ENCODE measurements at regions not wholly inside any gene's neighbourhood (a gene's known extent, or its start where the extent isn't known, plus 50 kb on each side); places are given as distances from the start of the nearest gene placed in this dataset.

DNA sequence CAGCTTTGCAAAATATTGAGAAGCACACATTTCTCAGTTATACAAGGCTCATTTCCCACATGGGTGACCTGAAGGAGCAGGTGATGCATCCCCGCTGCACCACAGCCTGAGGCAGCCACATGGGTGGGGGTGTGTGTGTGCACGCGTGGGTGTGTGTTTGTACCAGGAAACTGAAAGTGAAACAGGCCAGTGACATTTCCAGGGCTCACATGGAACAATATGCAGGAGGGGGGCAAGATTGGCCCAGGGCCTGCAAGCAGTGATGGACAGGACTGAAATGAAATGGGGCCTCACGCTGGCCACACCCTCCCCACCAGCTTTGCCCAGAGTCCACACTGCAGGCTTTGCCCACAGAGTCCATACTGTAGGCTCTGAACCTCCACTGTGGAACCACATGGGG, 154.2 kb upstream of the PARP11 start:
- POLR2A ChIA-PET (ENCODE audit: low non-redundant PET) = no interaction called here

DNA sequence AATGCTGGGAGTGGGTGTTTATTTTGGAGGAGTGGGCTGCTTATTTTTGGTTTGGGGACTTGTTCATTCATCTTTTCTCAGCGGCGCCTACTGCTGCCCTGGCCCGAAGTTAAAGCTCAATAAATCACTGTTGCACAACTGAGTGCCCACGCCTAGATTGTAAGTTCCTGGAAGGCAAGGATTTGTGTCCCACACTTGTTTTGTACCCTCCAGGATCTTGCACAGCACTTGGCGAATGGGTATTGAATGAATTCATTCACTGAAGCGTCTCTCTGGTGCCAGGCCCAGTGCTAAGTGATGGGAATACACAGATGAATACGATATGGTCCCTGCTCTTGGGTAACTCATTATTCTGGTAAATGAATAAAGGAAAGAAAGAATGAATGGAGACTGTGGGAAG, 153.3 kb upstream of the PARP11 start:
- POLR2A ChIA-PET (ENCODE audit: low non-redundant PET) = no interaction called here
- intact Hi-C loops (cut with micrococcal nuclease; ENCODE audit: unreplicated experiment) = no loop called here

More for the DNA sequence above, 154.2 kb upstream of the PARP11 start:
- no TSS peak for BruUV-seq (replicated peaks)
- Histone ChIP-seq H3K9me3 (ENCODE audit: low read depth, low read length, poor library complexity, severe bottlenecking) (no peaks in the 10 kb centered on the region), H3K27me3 (replicated peaks; ENCODE audit: insufficient read depth, low read depth, low read length, poor library complexity) (peaks cover 26% of the 10 kb centered on the region), H3K36me3 (ENCODE audit: insufficient read depth, low read length, poor library complexity, severe bottlenecking) (no peaks in the 10 kb centered on the region), H3K4me3 (ENCODE audit: low read depth, low read length, poor library complexity, severe bottlenecking) (no peak overlapping the region), H3K27ac (ENCODE audit: low read depth, low read length, poor library complexity, severe bottlenecking) (no peak overlapping the region), H3K4me1 (ENCODE audit: insufficient read depth, low read length, poor library complexity, severe bottlenecking) (no peaks in the 10 kb centered on the region)
- CTCF ChIA-PET = no interaction called here
- no peak for DNase-seq (ENCODE audit: low spot score)
- TF ChIP-seq EZH2 (IDR thresholded peaks at IDR 0.05; ENCODE audit: borderline replicate concordance, low read depth, low read length, poor library complexity, severe bottlenecking) = no peak
- TF ChIP-seq, protein P1, sequence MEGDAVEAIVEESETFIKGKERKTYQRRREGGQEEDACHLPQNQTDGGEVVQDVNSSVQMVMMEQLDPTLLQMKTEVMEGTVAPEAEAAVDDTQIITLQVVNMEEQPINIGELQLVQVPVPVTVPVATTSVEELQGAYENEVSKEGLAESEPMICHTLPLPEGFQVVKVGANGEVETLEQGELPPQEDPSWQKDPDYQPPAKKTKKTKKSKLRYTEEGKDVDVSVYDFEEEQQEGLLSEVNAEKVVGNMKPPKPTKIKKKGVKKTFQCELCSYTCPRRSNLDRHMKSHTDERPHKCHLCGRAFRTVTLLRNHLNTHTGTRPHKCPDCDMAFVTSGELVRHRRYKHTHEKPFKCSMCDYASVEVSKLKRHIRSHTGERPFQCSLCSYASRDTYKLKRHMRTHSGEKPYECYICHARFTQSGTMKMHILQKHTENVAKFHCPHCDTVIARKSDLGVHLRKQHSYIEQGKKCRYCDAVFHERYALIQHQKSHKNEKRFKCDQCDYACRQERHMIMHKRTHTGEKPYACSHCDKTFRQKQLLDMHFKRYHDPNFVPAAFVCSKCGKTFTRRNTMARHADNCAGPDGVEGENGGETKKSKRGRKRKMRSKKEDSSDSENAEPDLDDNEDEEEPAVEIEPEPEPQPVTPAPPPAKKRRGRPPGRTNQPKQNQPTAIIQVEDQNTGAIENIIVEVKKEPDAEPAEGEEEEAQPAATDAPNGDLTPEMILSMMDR (conservative IDR thresholded peaks at IDR 0.05; ENCODE audit: low read depth, low read length) = no peak
- intact Hi-C loops (cut with micrococcal nuclease; ENCODE audit: unreplicated experiment) = no loop called here

DNA sequence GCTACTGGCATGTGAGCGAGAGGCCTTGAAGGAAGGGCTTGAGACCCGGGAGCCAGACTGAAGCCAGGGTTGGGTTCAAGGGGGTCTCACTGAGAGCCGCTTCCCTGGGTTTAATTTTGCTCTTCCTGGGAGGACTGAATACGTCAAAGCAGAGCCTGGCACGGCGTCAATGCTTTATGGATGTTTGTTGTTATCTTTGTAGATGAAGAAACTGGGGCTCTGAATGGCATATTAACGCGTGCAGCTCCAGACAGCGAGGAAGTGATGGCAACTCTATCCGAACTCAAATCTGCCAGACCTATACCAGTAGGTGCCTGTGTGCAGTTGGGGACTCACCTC, 152.8 kb upstream of the PARP11 start:
- TF ChIP-seq, protein P1 (conservative IDR thresholded peaks at IDR 0.05; ENCODE audit: low read depth, low read length) = no peak
- no peak for TF ChIP-seq EZH2 (IDR thresholded peaks at IDR 0.05; ENCODE audit: borderline replicate concordance, low read depth, low read length, poor library complexity, severe bottlenecking)
- Histone ChIP-seq H3K27ac (ENCODE audit: low read depth, low read length, poor library complexity, severe bottlenecking) (no peak overlapping the region), H3K9me3 (ENCODE audit: low read depth, low read length, poor library complexity, severe bottlenecking) (no peaks in the 10 kb centered on the region), H3K36me3 (ENCODE audit: insufficient read depth, low read length, poor library complexity, severe bottlenecking) (no peaks in the 10 kb centered on the region), H3K4me1 (ENCODE audit: insufficient read depth, low read length, poor library complexity, severe bottlenecking) (no peaks in the 10 kb centered on the region), H3K27me3 (replicated peaks; ENCODE audit: insufficient read depth, low read depth, low read length, poor library complexity) (peaks cover 14% of the 10 kb centered on the region), H3K4me3 (ENCODE audit: low read depth, low read length, poor library complexity, severe bottlenecking) (no peak overlapping the region)
- ChIA-PET CTCF (no interaction called here), POLR2A (ENCODE audit: low non-redundant PET) (no interaction called here)
- no peak for DNase-seq (ENCODE audit: low spot score)
- BruUV-seq (replicated peaks) = no TSS peak
- intact Hi-C loops (cut with micrococcal nuclease; ENCODE audit: unreplicated experiment) = no loop called here

More for the DNA sequence above, 153.3 kb upstream of the PARP11 start:
- H3K4me3 ChIP-seq (ENCODE audit: low read depth, low read length, poor library complexity, severe bottlenecking) = no peak overlapping the region
- CTCF ChIA-PET = no interaction called here
- no peak for DNase-seq (ENCODE audit: low spot score)
- TF ChIP-seq, protein P1 (conservative IDR thresholded peaks at IDR 0.05; ENCODE audit: low read depth, low read length) = no peak
- no peak for TF ChIP-seq EZH2 (IDR thresholded peaks at IDR 0.05; ENCODE audit: borderline replicate concordance, low read depth, low read length, poor library complexity, severe bottlenecking)
- no TSS peak for BruUV-seq (replicated peaks)
- no peaks in the 10 kb centered on the region for H3K36me3 ChIP-seq (ENCODE audit: insufficient read depth, low read length, poor library complexity, severe bottlenecking)
- H3K27ac ChIP-seq (ENCODE audit: low read depth, low read length, poor library complexity, severe bottlenecking) = no peak overlapping the region
- no peaks in the 10 kb centered on the region for H3K4me1 ChIP-seq (ENCODE audit: insufficient read depth, low read length, poor library complexity, severe bottlenecking)
- H3K27me3 ChIP-seq (replicated peaks; ENCODE audit: insufficient read depth, low read depth, low read length, poor library complexity) = peaks cover 19% of the 10 kb centered on the region
- H3K9me3 ChIP-seq (ENCODE audit: low read depth, low read length, poor library complexity, severe bottlenecking) = no peaks in the 10 kb centered on the region

Data from A673 (cell line).